ENCODE measurements at regions not wholly inside any gene's neighbourhood (a gene's known extent, or its start where the extent isn't known, plus 50 kb on each side); places are given as distances from the start of the nearest gene placed in this dataset.
"Not testable (repeated sequence)": the region's sequence is repeated elsewhere in the genome, so short reads cannot be mapped to it uniquely, and the experiment has no call there.

GRCh38 chr2:53028746-53029423 lies 738.7 kb upstream of the CHAC2 start:
- ChIA-PET POLR2A (no interaction called here), CTCF (no interaction called here)
- no peaks in the 10 kb centered on the region for H3K4me1 Mint-ChIP-seq (ENCODE audit: low read depth)
- ATAC-seq, result no peak
- H3K27me3 Mint-ChIP-seq, result no peaks in the 10 kb centered on the region
- H3K27ac Mint-ChIP-seq, result no peak overlapping the region
- TF ChIP-seq, protein P1, sequence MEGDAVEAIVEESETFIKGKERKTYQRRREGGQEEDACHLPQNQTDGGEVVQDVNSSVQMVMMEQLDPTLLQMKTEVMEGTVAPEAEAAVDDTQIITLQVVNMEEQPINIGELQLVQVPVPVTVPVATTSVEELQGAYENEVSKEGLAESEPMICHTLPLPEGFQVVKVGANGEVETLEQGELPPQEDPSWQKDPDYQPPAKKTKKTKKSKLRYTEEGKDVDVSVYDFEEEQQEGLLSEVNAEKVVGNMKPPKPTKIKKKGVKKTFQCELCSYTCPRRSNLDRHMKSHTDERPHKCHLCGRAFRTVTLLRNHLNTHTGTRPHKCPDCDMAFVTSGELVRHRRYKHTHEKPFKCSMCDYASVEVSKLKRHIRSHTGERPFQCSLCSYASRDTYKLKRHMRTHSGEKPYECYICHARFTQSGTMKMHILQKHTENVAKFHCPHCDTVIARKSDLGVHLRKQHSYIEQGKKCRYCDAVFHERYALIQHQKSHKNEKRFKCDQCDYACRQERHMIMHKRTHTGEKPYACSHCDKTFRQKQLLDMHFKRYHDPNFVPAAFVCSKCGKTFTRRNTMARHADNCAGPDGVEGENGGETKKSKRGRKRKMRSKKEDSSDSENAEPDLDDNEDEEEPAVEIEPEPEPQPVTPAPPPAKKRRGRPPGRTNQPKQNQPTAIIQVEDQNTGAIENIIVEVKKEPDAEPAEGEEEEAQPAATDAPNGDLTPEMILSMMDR (IDR thresholded peaks at IDR 0.05), result no peak
- peaks cover 2% of the 10 kb centered on the region for H3K9me3 Mint-ChIP-seq
- no peaks in the 10 kb centered on the region for H3K36me3 Mint-ChIP-seq (ENCODE audit: low read depth)
- intact Hi-C loops (cut with micrococcal nuclease), result no loop called here
- DNase-seq, result no peak
- H3K4me3 Mint-ChIP-seq, result no peak overlapping the region

- DNase-seq (no peak), ATAC-seq (no peak)
- no peaks in the 10 kb centered on the region for H3K27me3 Mint-ChIP-seq
- ChIA-PET CTCF (no interaction called here), POLR2A (no interaction called here)
- TF ChIP-seq, protein P1 (IDR thresholded peaks at IDR 0.05), result no peak
- no peaks in the 10 kb centered on the region for H3K4me1 Mint-ChIP-seq (ENCODE audit: low read depth)
- no peaks in the 10 kb centered on the region for H3K36me3 Mint-ChIP-seq (ENCODE audit: low read depth)
- no peak overlapping the region for H3K27ac Mint-ChIP-seq
- H3K4me3 Mint-ChIP-seq, result no peak overlapping the region
- H3K9me3 Mint-ChIP-seq, result peaks cover under 1% of the 10 kb centered on the region
- intact Hi-C loops (cut with micrococcal nuclease), result no loop called here
Observed at GRCh38 chr2:53028225-53028624, 739.4 kb upstream of the CHAC2 start.

- intact Hi-C loops (cut with micrococcal nuclease); CTCF ChIA-PET: not testable (repeated sequence)
Observed at GRCh38 chr2:53022248-53022647, 745.4 kb upstream of the CHAC2 start.

GRCh38 chr2:53021828-53022227 lies 745.8 kb upstream of the CHAC2 start:
- intact Hi-C loops (cut with micrococcal nuclease), result no loop called here
- H3K36me3 Mint-ChIP-seq (ENCODE audit: low read depth), result no peaks in the 10 kb centered on the region
- no peak for DNase-seq
- ChIA-PET CTCF (no interaction called here), POLR2A (no interaction called here)
- no peaks in the 10 kb centered on the region for H3K9me3 Mint-ChIP-seq
- H3K27ac Mint-ChIP-seq, result no peak overlapping the region
- ATAC-seq, result no peak
- H3K27me3 Mint-ChIP-seq, result no peaks in the 10 kb centered on the region
- H3K4me1 Mint-ChIP-seq (ENCODE audit: low read depth), result no peaks in the 10 kb centered on the region
- TF ChIP-seq, protein P1 (IDR thresholded peaks at IDR 0.05), result no peak
- no peak overlapping the region for H3K4me3 Mint-ChIP-seq

More at GRCh38 chr2:53022248-53022647, 745.4 kb upstream of the CHAC2 start:
- H3K4me3 Mint-ChIP-seq; H3K36me3 Mint-ChIP-seq (ENCODE audit: low read depth); H3K4me1 Mint-ChIP-seq (ENCODE audit: low read depth); H3K27ac Mint-ChIP-seq; H3K27me3 Mint-ChIP-seq; POLR2A ChIA-PET; H3K9me3 Mint-ChIP-seq; ATAC-seq; DNase-seq: not testable (repeated sequence)

- Mint-ChIP-seq H3K4me1 (ENCODE audit: low read depth) (no peaks in the 10 kb centered on the region), H3K36me3 (ENCODE audit: low read depth) (no peaks in the 10 kb centered on the region), H3K4me3 (no peak overlapping the region), H3K27me3 (no peaks in the 10 kb centered on the region), H3K27ac (no peak overlapping the region), H3K9me3 (no peaks in the 10 kb centered on the region)
- DNase-seq, result no peak
- TF ChIP-seq, protein P1 (IDR thresholded peaks at IDR 0.05), result no peak
- CTCF ChIA-PET, result no interaction called here
- intact Hi-C loops (cut with micrococcal nuclease), result no loop called here
- no peak for ATAC-seq
- POLR2A ChIA-PET, result no interaction called here
Observed at GRCh38 chr2:53021292-53021691, 746.3 kb upstream of the CHAC2 start.
